ENCODE measurements at regions not wholly inside any gene's neighbourhood (a gene's known extent, or its start where the extent isn't known, plus 50 kb on each side); places are given as distances from the start of the nearest gene placed in this dataset.
A peak's percentile ranks its signal among the peaks of the same experiment; 100 is the strongest.
"Not testable (repeated sequence)": the region's sequence is repeated elsewhere in the genome, so short reads cannot be mapped to it uniquely, and the experiment has no call there.

GRCh38 chr13:64505336-64505910 is 2724.7 kb downstream of the PCDH9 start:
- no peak for DNase-seq (ENCODE audit: low read depth)
- no peak overlapping the region for H3K4me3 ChIP-seq (ENCODE audit: low read depth, low read length)
- in situ Hi-C loops (cut with HindIII; ENCODE audit: low sequenced_read_pairs), result no loop called here
- no peak for TF ChIP-seq CTCF (IDR thresholded peaks at IDR 0.05; ENCODE audit: low read depth, low read length, missing control alignments)

GRCh38 chr13:64488731-64489130 is 2741.4 kb downstream of the PCDH9 start:
- DNase-seq (ENCODE audit: low read depth), result peak; percentile 11

GRCh38 chr13:64482373-64482772 is 2747.8 kb downstream of the PCDH9 start:
- no peak for TF ChIP-seq CTCF (IDR thresholded peaks at IDR 0.05; ENCODE audit: low read depth, low read length, missing control alignments)
- in situ Hi-C loops (cut with HindIII; ENCODE audit: low sequenced_read_pairs), result no loop called here
- H3K4me3 ChIP-seq (ENCODE audit: low read depth, low read length), result no peak overlapping the region
- DNase-seq (ENCODE audit: low read depth), result no peak

More at GRCh38 chr13:64488731-64489130, 2741.4 kb downstream of the PCDH9 start:
- TF ChIP-seq CTCF (IDR thresholded peaks at IDR 0.05; ENCODE audit: low read depth, low read length, missing control alignments), result no peak
- in situ Hi-C loops (cut with HindIII; ENCODE audit: low sequenced_read_pairs), result no loop called here
- H3K4me3 ChIP-seq (ENCODE audit: low read depth, low read length), result no peak overlapping the region

- no peak for DNase-seq (ENCODE audit: low read depth)
- no peak for TF ChIP-seq CTCF (IDR thresholded peaks at IDR 0.05; ENCODE audit: low read depth, low read length, missing control alignments)
- in situ Hi-C loops (cut with HindIII; ENCODE audit: low sequenced_read_pairs), result no loop called here
- no peak overlapping the region for H3K4me3 ChIP-seq (ENCODE audit: low read depth, low read length)
Measured at GRCh38 chr13:64480672-64481071, 2749.5 kb downstream of the PCDH9 start.

- no peak overlapping the region for H3K4me3 ChIP-seq (ENCODE audit: low read depth, low read length)
- in situ Hi-C loops (cut with HindIII; ENCODE audit: low sequenced_read_pairs), result no loop called here
- TF ChIP-seq CTCF (IDR thresholded peaks at IDR 0.05; ENCODE audit: low read depth, low read length, missing control alignments), result no peak
- DNase-seq (ENCODE audit: low read depth), result no peak
Measured at GRCh38 chr13:64480211-64480610, 2749.9 kb downstream of the PCDH9 start.

- DNase-seq (ENCODE audit: low read depth), result no peak
- TF ChIP-seq CTCF (IDR thresholded peaks at IDR 0.05; ENCODE audit: low read depth, low read length, missing control alignments), result no peak
- in situ Hi-C loops (cut with HindIII; ENCODE audit: low sequenced_read_pairs), result no loop called here
- no peak overlapping the region for H3K4me3 ChIP-seq (ENCODE audit: low read depth, low read length)
Measured at GRCh38 chr13:64477146-64477545, 2753.0 kb downstream of the PCDH9 start.

GRCh38 chr13:64476041-64476568 is 2754.0 kb downstream of the PCDH9 start:
- in situ Hi-C loops (cut with HindIII; ENCODE audit: low sequenced_read_pairs); DNase-seq (ENCODE audit: low read depth): not testable (repeated sequence)

More at GRCh38 chr13:64476041-64476568, 2754.0 kb downstream of the PCDH9 start:
- H3K4me3 ChIP-seq (ENCODE audit: low read depth, low read length), result not testable (repeated sequence)
